Ovary (tissue), 7 donors: ENCODE measurements at regions not wholly inside any gene's neighbourhood (a gene's known extent, or its start where the extent isn't known, plus 50 kb on each side); places are given as distances from the start of the nearest gene placed in this dataset.

Experiments
- DNase-seq, 5 donors: peaks; one replicate each; pipeline ENCODE4 v3.0.0-alpha.2; 2019 to 2020
- H3K27ac ChIP-seq, 2 donors: fragments of 200-600 bp; one replicate each; pipeline versions ENCODE4 v1.5.1 to v1.8.0; 2019 to 2022
- H3K27me3 ChIP-seq: fragments of 200-600 bp; one replicate; pipeline ENCODE4 v1.8.0; 2022
- H3K36me3 ChIP-seq: fragments of 200-600 bp; sonication (generic); one replicate; pipeline ENCODE4 v1.5.1; 2019
- H3K4me1 ChIP-seq: one replicate; pipeline ENCODE4 v1.8.1; 2013; ENCODE audit warnings: mild to moderate bottlenecking, moderate library complexity; ENCODE audit not compliant: insufficient read depth
- H3K4me3 ChIP-seq: fragments of 200-600 bp; sonication (generic); one replicate; pipeline ENCODE4 v1.5.1; 2017
- H3K9me3 ChIP-seq, 2 donors: fragments of 200-600 bp in 1 of 2; sonication (generic) in 1 of 2; one replicate each; pipeline versions ENCODE4 v1.5.1 to v1.8.1; 2013 to 2019; ENCODE audit warnings: mild to moderate bottlenecking in 1 of 2, moderate library complexity in 1 of 2
- CTCF ChIP-seq, 3 donors: fragments of 450-650 bp in 2 of 3; fragments of 200-600 bp in 1 of 3; IDR thresholded peaks; one replicate each; pipeline versions ENCODE4 v1.5.1 to v1.8.0; 2016 to 2022; ENCODE audit warnings: antibody characterized with exemption in 3 of 3, mild to moderate bottlenecking in 1 of 3
- EP300 ChIP-seq: sonication (generic); formaldehyde crosslinking; IDR thresholded peaks from one replicate; pipeline ENCODE4 v1.6.1; 2017; ENCODE audit warnings: antibody characterized with exemption
- POLR2A ChIP-seq: fragments of 450-650 bp; IDR thresholded peaks from one replicate; pipeline ENCODE4 v1.6.1; 2017; ENCODE audit warnings: antibody characterized with exemption, mild to moderate bottlenecking, moderate library complexity
- WGBS, 3 donors: extraction: QIAGEN DNeasy Blood & Tissue Kit in 1 of 3; methylation state at CpG; one replicate each; pipeline versions ENCODE4 v1.1.5 to v1.1.7; 2013 to 2017; 5-methylcytosine and 5-hydroxymethylcytosine counted together
- intact Hi-C, 4 donors: fragments of 100-400 bp; cut with DNase I; formaldehyde crosslinking; loops; one replicate each; pipeline versions ENCODE4 v1.11.0 to v1.15.1; 2022 to 2023
- donor health status: DM: no; HTN: no; CAD: no; lungs with moderate emphysema.
- donor health status: DM: no; HTN: no; CAD: no.
- donor health status: Bipolar disorder and iron deficiency.
- donor health status: DM: no; HTN: no; CAD: no.
- donor health status: DM: yes; HTN: yes; CAD: no.

DNA sequence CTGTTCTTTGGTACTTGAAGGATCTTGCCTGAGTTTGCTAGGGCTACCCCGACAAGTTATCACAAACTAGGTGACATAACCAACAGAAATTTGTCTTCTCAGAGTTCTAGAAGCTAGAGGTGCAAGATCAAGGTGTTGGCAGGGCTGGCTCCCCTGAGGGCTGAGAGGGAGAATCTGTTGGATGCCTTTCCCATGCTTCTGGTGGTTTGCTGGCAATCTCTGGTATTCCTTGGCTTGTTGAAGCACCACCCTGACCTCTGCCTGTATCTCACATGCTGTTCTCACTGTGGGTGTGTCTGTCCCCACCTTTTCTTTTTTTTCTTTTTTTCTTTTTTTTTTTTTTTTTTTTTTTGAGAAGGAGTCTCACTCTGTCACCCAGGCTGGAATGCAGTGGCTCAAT is 81.2 kb downstream of the VCPKMT start:
- WGBS, 3 donors: 86 to 89% (median 88%) methylated on average over 1 of the region's 1 CpG
- DNase-seq: no peak
- H3K9me3 ChIP-seq: no peaks in the 10 kb centered on the region
- no peaks in the 10 kb centered on the region for H3K36me3 ChIP-seq
- TF ChIP-seq EP300 (no peak), CTCF (IDR thresholded peaks at IDR 0.05) (no peak), POLR2A (no peak)
- H3K27me3 ChIP-seq: no peaks in the 10 kb centered on the region
- H3K4me1 ChIP-seq: no peaks in the 10 kb centered on the region
- no peak overlapping the region for H3K4me3 ChIP-seq
- intact Hi-C loops: no loop called here
- no peak overlapping the region for H3K27ac ChIP-seq

- H3K27ac ChIP-seq: no peak overlapping the region
These were observed 80.2 kb downstream of the VCPKMT start for GRCh38 chr14:50036211-50036610.

DNA sequence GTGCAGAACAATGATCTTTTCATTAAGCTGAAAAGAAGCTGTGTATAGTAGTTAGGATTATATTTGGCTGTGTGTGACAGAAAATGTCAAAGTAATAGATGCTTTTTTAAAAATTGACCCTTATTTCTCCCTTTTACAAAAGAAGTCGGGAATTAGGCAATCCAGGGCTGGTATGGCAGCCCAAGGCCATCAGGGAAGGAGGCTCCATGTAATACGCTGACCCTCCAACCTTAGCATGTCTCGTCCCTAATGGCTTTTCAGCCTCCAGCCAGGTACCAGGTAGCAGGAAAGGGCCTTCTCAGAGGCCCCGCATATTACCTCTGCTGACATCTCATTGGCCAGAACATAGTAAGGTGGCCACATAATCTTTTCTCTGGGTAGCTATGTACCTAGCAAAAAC is 79.7 kb downstream of the VCPKMT start:
- WGBS, 3 donors: 89 to 92% (median 91%) methylated on average over 4 of the region's 4 CpGs
- H3K36me3 ChIP-seq: no peaks in the 10 kb centered on the region
- no peak overlapping the region for H3K4me3 ChIP-seq
- TF ChIP-seq CTCF (IDR thresholded peaks at IDR 0.05) (no peak), POLR2A (no peak), EP300 (no peak)
- no peaks in the 10 kb centered on the region for H3K9me3 ChIP-seq
- no peak overlapping the region for H3K27ac ChIP-seq
- H3K27me3 ChIP-seq: no peaks in the 10 kb centered on the region
- H3K4me1 ChIP-seq: no peaks in the 10 kb centered on the region
- intact Hi-C loops: no loop called here
- DNase-seq: no peak

More at GRCh38 chr14:50036211-50036610, 80.2 kb downstream of the VCPKMT start:
- intact Hi-C loops: no loop called here
- H3K4me3 ChIP-seq: no peak overlapping the region
- WGBS, 3 donors: 75 to 78% (median 77%) methylated on average over 3 of the region's 3 CpGs
- no peak for TF ChIP-seq POLR2A
- TF ChIP-seq EP300: no peak
- H3K27me3 ChIP-seq: no peaks in the 10 kb centered on the region
- H3K9me3 ChIP-seq: no peaks in the 10 kb centered on the region
- no peak for DNase-seq
- H3K4me1 ChIP-seq: no peaks in the 10 kb centered on the region
- H3K36me3 ChIP-seq: no peaks in the 10 kb centered on the region

- no peaks in the 10 kb centered on the region for H3K9me3 ChIP-seq
- H3K4me3 ChIP-seq: no peak overlapping the region
- TF ChIP-seq EP300 (no peak), POLR2A (no peak), CTCF (IDR thresholded peaks at IDR 0.05) (no peak)
- H3K36me3 ChIP-seq: no peaks in the 10 kb centered on the region
- no peaks in the 10 kb centered on the region for H3K27me3 ChIP-seq
- no peak for DNase-seq
- no peaks in the 10 kb centered on the region for H3K4me1 ChIP-seq
- WGBS, 3 donors: 90 to 94% (median 91%) methylated on average over 2 of the region's 2 CpGs
- intact Hi-C loops: no loop called here
- no peak overlapping the region for H3K27ac ChIP-seq
These were observed 79.1 kb downstream of the VCPKMT start for GRCh38 chr14:50037240-50037639.

GRCh38 chr14:50037852-50038251 is 78.5 kb downstream of the VCPKMT start:
- 42 to 52% (median 51%) methylated on average over 6 of the region's 6 CpGs for WGBS, 3 donors
- no peaks in the 10 kb centered on the region for H3K9me3 ChIP-seq
- TF ChIP-seq POLR2A (no peak), CTCF (IDR thresholded peaks at IDR 0.05) (no peak), EP300 (no peak)
- DNase-seq: no peak
- H3K36me3 ChIP-seq: no peaks in the 10 kb centered on the region
- H3K4me3 ChIP-seq: no peak overlapping the region
- no peaks in the 10 kb centered on the region for H3K27me3 ChIP-seq
- no peak overlapping the region for H3K27ac ChIP-seq
- intact Hi-C loops: no loop called here
- H3K4me1 ChIP-seq: no peaks in the 10 kb centered on the region
